Smooth muscle cell (in vitro differentiated cells): ENCODE measurements at regions not wholly inside any gene's neighbourhood (a gene's known extent, or its start where the extent isn't known, plus 50 kb on each side); places are given as distances from the start of the nearest gene placed in this dataset.

Source experiments
- DNase-seq: peaks from one replicate; lab custom pipeline; 2025; ENCODE audit not compliant: unreplicated experiment; lab: John Stamatoyannopoulos, UW
- H2AFZ ChIP-seq: fragments of 200-600 bp; sonication (generic); 2 replicates; pipeline ENCODE4 v1.6.0; 2016; ENCODE audit warnings: antibody characterized with exemption, low read depth, mild to moderate bottlenecking
- H3F3A ChIP-seq: fragments of 200-600 bp; sonication (generic); 2 replicates; pipeline ENCODE4 v1.6.0; 2017; ENCODE audit warnings: antibody characterized with exemption, low read depth
- H3K27ac ChIP-seq: fragments of 200-600 bp; sonication (generic); 2 replicates; pipeline ENCODE4 v1.5.1; 2016; ENCODE audit warnings: low read depth, mild to moderate bottlenecking
- H3K27me3 ChIP-seq: fragments of 200-600 bp; sonication (generic); 2 replicates; pipeline ENCODE4 v1.6.1; 2016; ENCODE audit warnings: low read depth, mild to moderate bottlenecking
- H3K36me3 ChIP-seq: fragments of 200-600 bp; sonication (generic); 2 replicates; pipeline ENCODE4 v1.5.1; 2016; ENCODE audit warnings: low read depth
- H3K4me1 ChIP-seq: fragments of 200-600 bp; sonication (generic); 2 replicates; pipeline ENCODE4 v1.5.1; 2016; ENCODE audit warnings: low read depth
- H3K4me2 ChIP-seq: fragments of 200-600 bp; sonication (generic); 2 replicates; pipeline ENCODE4 v1.6.0; 2016; ENCODE audit warnings: mild to moderate bottlenecking
- H3K4me3 ChIP-seq: fragments of 200-600 bp; sonication (generic); 2 replicates; pipeline ENCODE4 v1.5.1; 2016; ENCODE audit warnings: mild to moderate bottlenecking
- H3K79me2 ChIP-seq: fragments of 200-600 bp; sonication (generic); 2 replicates; pipeline ENCODE4 v1.6.0; 2016; ENCODE audit warnings: low read depth, mild to moderate bottlenecking
- H3K9ac ChIP-seq: fragments of 200-600 bp; sonication (generic); 2 replicates; pipeline ENCODE4 v1.6.0; 2016; ENCODE audit warnings: low read depth
- H3K9me3 ChIP-seq: fragments of 200-600 bp; sonication (generic); replicated peaks from 2 replicates; pipeline ENCODE4 v1.5.1; 2016; ENCODE audit warnings: low read depth
- H4K20me1 ChIP-seq: fragments of 200-600 bp; sonication (generic); 2 replicates; pipeline ENCODE4 v1.6.0; 2016; ENCODE audit warnings: low read depth
- CTCF ChIP-seq: fragments of 200-600 bp; sonication (generic); IDR thresholded peaks from 2 replicates; pipeline ENCODE4 v1.5.1; 2017; ENCODE audit warnings: borderline replicate concordance, mild to moderate bottlenecking, antibody characterized with exemption; ENCODE audit not compliant: insufficient read depth, poor library complexity, severe bottlenecking
- WGBS: methylation state at CpG from one replicate; pipeline ENCODE4 v1.1.7; 2016; ENCODE audit warnings: low lambda C conversion rate; 5-methylcytosine and 5-hydroxymethylcytosine counted together

- H3K9me3 ChIP-seq: no peaks in the 10 kb centered on the region
- no peaks in the 10 kb centered on the region for H3K79me2 ChIP-seq
- H4K20me1 ChIP-seq: no peaks in the 10 kb centered on the region
- H3K4me3 ChIP-seq: no peak overlapping the region
- no peak for DNase-seq
- no peak overlapping the region for H2AFZ ChIP-seq
- H3K4me1 ChIP-seq: no peaks in the 10 kb centered on the region
- WGBS: 95% methylated on average over 7 of the region's 7 CpGs
- no peak overlapping the region for H3K9ac ChIP-seq
- no peaks in the 10 kb centered on the region for H3K36me3 ChIP-seq
- no peak for TF ChIP-seq CTCF
- H3K27ac ChIP-seq: no peak overlapping the region
- H3K4me2 ChIP-seq: no peak overlapping the region
- H3K27me3 ChIP-seq: peaks cover 36% of the 10 kb centered on the region
- H3F3A ChIP-seq: peaks cover 4% of the 10 kb centered on the region
These were observed 173.9 kb upstream of the SKOR2 start for GRCh38 chr18:47425365-47425764.

GRCh38 chr18:47422524-47422923 is 171.1 kb upstream of the SKOR2 start:
- H3K9me3 ChIP-seq: no peaks in the 10 kb centered on the region
- no peaks in the 10 kb centered on the region for H3K79me2 ChIP-seq
- no peak overlapping the region for H3K4me3 ChIP-seq
- no peaks in the 10 kb centered on the region for H3K36me3 ChIP-seq
- 70% methylated on average over 6 of the region's 6 CpGs for WGBS
- H4K20me1 ChIP-seq: no peaks in the 10 kb centered on the region
- DNase-seq: no peak
- peaks cover 36% of the 10 kb centered on the region for H3K27me3 ChIP-seq
- H3K4me1 ChIP-seq: peaks cover 3% of the 10 kb centered on the region
- no peaks in the 10 kb centered on the region for H3F3A ChIP-seq
- H3K4me2 ChIP-seq: no peak overlapping the region
- H3K27ac ChIP-seq: no peak overlapping the region
- H3K9ac ChIP-seq: no peak overlapping the region
- no peak overlapping the region for H2AFZ ChIP-seq
- TF ChIP-seq CTCF: no peak

- Histone ChIP-seq H4K20me1 (no peaks in the 10 kb centered on the region), H3K9ac (no peak overlapping the region), H3K9me3 (no peaks in the 10 kb centered on the region), H3K4me2 (no peak overlapping the region), H3K79me2 (no peaks in the 10 kb centered on the region), H3K4me3 (no peak overlapping the region), H3K27me3 (peaks cover 34% of the 10 kb centered on the region), H3K36me3 (no peaks in the 10 kb centered on the region), H3K4me1 (peaks cover 3% of the 10 kb centered on the region), H3F3A (no peaks in the 10 kb centered on the region), H3K27ac (no peak overlapping the region), H2AFZ (no peak overlapping the region)
- no peak for TF ChIP-seq CTCF
- no peak for DNase-seq
- WGBS: 62% methylated on average over 4 of the region's 4 CpGs
These were observed 168.7 kb upstream of the SKOR2 start for GRCh38 chr18:47420130-47420529.

- 55% methylated on average over 3 of the region's 3 CpGs for WGBS
- H4K20me1 ChIP-seq: no peaks in the 10 kb centered on the region
- no peaks in the 10 kb centered on the region for H3K79me2 ChIP-seq
- H3K27me3 ChIP-seq: peaks cover 36% of the 10 kb centered on the region
- no peak overlapping the region for H2AFZ ChIP-seq
- H3K36me3 ChIP-seq: no peaks in the 10 kb centered on the region
- TF ChIP-seq CTCF: no peak
- no peak overlapping the region for H3K4me2 ChIP-seq
- H3K4me3 ChIP-seq: no peak overlapping the region
- peaks cover 3% of the 10 kb centered on the region for H3K4me1 ChIP-seq
- H3F3A ChIP-seq: no peaks in the 10 kb centered on the region
- no peak overlapping the region for H3K9ac ChIP-seq
- peak overlapping the region; percentile 30 for H3K27ac ChIP-seq
- DNase-seq: no peak
- H3K9me3 ChIP-seq: no peaks in the 10 kb centered on the region
These were observed 167.3 kb upstream of the SKOR2 start for GRCh38 chr18:47418746-47419145.
